HG02763 (cell line): ENCODE measurements at regions not wholly inside any gene's neighbourhood (a gene's known extent, or its start where the extent isn't known, plus 50 kb on each side); places are given as distances from the start of the nearest gene placed in this dataset.
"Not testable (repeated sequence)": the region's sequence is repeated elsewhere in the genome, so short reads cannot be mapped to it uniquely, and the experiment has no call there.

ENCODE experiments used
- ATAC-seq: cut with Tn5 transposase; IDR thresholded peaks from one replicate; pipeline ENCODE4 v1.9.1; 2021; ENCODE audit warnings: mild to moderate bottlenecking, moderate library complexity; ENCODE audit not compliant: unreplicated experiment

DNA sequence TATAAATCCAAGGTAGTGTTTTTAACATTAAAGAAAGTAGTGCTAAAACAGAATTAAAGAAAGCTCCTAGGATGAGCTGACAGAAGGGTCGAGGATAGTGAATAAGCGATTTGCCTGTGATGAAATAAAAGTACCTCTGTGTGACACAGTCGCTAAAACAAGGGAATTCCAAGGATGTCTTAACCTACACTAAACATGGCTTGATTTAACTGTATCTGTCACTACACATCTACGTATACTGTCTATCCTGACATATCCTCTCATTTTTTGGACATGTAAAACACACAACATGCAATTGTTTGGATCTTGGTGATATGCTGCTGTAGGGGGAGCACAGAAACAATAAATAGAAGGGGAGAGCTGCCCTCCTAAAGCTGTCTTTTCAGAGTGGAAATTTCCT lies 580.8 kb upstream of the SLC8A1 start:
- no peak for ATAC-seq

DNA sequence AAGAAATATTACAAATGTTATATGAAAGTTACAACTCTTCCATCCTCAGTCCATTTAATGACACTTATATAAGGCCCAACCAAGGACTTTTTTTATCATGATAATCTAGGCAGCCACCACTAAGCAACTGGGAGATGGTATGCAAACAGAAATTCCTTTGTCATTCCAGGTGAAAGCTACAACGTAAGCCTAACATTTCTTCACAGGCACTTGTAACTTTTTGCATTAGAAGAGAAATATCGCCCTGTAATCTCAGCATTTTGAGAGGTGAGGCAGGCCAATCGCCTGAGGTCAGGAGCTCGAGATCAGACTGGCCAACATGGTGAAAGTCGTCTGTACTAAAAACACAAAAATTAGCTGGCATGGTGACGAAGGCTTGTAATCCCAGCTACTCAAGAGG lies 581.2 kb upstream of the SLC8A1 start:
- no peak for ATAC-seq

- ATAC-seq: no peak
Measured at GRCh38 chr2:41038408-41038807, 586.5 kb upstream of the SLC8A1 start.

- ATAC-seq: not testable (repeated sequence)
Measured at GRCh38 chr2:41039750-41040149, 587.9 kb upstream of the SLC8A1 start.

DNA sequence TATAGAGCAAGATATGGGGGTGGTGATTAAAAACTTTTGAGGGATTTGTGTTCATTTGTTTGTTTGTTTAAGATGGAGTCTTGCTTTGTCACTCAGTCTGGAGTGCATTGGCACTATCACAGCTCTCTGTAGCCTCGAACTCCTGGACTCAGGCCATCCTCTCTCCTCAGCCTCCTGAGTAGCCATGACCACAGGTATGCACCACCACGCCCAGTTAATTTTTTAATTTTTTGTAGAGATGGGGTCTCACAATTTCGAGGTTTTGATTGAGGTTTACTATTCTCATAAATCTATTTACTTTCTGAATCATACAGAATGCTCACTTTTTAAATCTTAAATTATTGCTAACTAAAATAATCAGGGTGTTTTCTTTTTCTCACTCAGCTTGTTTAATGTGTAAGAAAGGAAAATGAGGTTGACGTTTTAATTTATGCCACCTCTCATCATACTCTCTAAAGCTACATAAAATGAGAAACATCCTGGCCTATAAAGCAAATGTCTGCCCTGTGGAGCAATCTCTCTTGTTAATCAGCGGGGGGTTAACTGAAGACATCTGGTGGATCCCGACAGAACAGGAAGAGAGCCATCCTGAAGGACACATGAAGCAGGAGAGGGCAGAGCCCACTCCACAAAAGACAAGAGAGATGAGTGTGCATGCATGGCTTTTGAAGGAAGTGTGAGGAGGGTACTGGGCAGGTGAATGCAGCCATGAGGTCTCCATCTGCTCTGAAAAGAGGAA lies 589.1 kb upstream of the SLC8A1 start:
- no peak for ATAC-seq

GRCh38 chr2:41042343-41042742 lies 590.5 kb upstream of the SLC8A1 start:
- ATAC-seq: no peak

DNA sequence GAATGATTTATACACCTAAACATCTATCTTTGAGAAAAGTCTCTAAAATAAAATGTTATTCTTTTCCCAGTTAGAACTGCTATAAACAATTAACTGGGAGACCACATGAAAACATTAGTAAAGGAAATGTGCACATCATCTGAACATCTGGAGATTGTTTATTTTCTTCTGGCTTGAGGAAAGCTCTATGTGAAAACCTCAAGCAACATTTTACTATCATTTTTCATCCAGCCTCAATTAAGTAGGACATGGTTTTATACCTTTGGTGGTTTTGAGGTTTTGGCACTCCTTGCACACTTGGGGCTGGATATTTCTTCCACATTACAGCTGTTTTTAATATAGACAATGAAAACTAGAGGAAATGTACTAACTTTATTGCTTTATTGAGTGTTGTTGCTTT lies 609.5 kb upstream of the SLC8A1 start:
- no peak for ATAC-seq

- no peak for ATAC-seq
Measured at GRCh38 chr2:41062336-41062735, 610.4 kb upstream of the SLC8A1 start.

- ATAC-seq: no peak
Measured at GRCh38 chr2:41066168-41066567, 614.3 kb upstream of the SLC8A1 start.

DNA sequence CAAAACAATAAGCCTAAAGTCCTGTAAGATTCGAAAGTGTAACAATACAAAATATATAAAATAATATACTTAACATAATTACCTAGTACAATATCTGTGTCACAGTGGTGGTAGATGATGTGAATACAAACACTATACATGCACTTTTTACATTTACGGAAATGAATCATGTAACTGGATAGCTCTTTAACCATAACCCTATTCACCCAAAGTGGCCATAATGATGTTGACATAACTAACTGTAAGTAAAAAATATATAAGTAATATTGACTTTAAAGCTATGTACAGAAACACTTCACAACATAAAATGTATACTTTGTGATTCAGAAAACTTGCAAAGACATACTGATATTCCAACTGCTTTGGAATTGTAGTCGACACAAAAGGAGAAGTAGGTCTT lies 616.9 kb upstream of the SLC8A1 start:
- ATAC-seq: no peak

DNA sequence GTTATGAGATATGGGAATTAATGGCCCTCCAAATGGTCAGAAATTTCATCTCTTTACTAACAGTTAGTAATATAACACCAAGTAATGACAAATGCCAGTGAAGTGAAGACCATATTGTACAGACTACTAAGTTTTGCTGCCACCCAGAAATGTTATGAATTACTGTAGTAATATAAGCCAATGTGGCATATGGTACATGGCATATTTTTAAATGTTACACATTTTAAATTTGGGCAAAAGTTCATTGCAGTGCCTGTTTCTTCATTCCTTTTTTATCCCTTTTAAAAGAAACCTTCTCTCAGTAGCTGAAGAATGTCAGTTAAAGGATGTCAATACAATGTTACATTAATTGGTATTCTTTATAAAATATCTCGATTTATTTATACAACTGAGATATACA lies 626.5 kb upstream of the SLC8A1 start:
- ATAC-seq: no peak

GRCh38 chr2:41079011-41079410 lies 627.1 kb upstream of the SLC8A1 start:
- ATAC-seq: no peak

- ATAC-seq: no peak
Measured at GRCh38 chr2:41084321-41084720, 632.4 kb upstream of the SLC8A1 start.

DNA sequence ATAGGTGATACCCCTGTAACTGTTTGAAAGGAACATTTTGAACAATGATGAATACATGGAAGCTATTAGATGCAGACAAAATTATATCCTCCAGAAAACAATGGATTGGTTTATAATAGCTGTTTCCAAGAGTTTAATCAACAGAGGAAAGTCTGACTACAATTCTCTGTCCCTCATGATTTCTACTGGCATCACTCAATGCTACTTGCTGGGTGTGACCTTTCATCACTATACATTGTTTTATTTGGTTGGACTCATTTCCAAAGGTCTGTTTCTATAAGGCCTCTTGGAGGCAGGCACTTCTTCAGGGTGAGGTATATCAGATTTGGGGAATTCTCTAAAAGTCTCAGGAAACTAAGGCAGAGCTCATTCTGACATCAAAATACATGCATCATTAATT lies 636.1 kb upstream of the SLC8A1 start:
- ATAC-seq: no peak

DNA sequence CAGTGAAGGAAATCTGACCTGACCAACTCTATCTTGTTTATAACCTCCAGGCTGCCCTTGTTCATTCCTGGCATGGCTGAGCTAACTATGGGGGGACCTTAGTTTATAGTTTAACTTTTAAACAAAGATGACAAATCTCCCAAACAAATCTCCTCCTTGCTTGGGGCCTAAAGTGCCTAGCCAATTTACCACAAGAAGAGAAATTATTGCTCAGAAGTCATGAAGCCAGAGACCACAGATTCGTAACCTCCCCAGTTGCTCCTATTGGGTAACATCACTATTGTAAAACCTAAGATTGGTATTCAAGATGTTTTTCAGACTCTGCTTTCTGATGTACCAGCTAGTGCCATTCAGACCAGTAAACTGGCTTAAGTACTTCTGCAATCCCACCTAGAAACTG lies 649.4 kb upstream of the SLC8A1 start:
- no peak for ATAC-seq

DNA sequence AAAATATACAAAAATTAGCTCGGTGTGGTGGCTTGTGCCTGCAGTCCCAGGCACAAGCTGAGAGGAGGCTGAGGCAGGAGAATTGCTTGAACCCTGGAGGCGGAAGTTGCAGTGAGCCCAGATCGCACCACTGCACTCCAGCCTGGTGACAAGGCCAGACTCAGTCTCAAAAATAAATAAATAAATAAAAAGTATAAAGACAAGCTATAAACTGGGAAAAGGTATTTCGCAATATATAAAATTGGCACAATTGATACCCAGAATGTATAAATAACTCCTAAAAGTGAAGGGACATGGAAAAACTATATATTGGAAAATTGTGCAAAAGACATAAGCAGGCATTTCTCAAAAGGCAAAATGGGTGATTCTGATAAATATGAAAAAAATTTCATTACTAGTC lies 657.9 kb upstream of the SLC8A1 start:
- ATAC-seq: no peak

GRCh38 chr2:41111836-41112627 lies 660.1 kb upstream of the SLC8A1 start:
- no peak for ATAC-seq

DNA sequence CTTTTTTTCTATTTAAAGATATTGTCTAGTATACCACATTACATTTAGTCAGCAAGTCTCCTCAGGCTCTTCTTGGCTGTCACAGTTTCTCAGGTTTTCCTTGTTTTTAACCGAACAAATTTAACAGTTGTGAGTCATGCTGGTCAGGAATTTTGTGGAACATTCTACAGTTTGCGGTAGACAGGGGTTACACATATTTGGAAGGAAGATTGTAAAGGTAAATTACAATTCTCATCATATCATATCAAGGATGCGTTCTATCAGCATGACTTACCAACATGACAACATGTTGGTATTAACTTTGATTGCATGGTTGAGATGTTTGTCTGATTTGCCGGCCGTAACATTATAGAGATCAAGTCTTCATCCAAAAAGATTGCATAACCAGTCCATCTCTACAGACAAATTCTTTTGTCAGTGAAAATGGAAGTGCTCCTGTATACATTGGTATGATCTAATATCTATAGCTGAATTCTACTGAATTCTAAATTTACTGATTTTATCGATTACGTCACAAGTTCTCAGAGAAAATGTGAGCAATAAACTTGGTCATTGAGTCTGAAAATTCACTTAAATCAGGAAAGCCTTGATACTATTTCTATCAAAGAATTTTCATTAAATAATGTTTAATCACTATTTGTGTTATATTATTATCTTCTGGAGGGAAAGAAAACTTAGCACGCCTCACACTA lies 664.4 kb upstream of the SLC8A1 start:
- no peak for ATAC-seq

DNA sequence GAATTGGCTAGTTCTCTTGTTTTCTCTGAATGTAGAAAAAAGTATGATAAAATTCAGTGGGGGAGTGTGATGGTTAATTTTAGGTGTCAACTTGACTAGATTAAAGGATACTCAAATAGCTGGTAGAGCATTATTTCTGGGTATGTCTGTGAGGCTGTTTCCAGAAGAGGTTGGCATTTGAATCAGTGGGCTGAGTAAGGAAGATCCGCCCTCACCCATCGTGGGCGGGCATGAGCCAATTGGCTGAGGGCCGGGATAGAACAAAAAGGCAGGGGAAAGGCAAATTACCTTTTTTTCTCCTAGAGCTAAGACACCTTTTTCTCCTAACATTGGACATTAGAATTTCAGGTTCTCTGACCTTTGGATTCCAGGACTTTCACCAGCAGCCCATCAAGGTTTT lies 667.6 kb upstream of the SLC8A1 start:
- no peak for ATAC-seq

DNA sequence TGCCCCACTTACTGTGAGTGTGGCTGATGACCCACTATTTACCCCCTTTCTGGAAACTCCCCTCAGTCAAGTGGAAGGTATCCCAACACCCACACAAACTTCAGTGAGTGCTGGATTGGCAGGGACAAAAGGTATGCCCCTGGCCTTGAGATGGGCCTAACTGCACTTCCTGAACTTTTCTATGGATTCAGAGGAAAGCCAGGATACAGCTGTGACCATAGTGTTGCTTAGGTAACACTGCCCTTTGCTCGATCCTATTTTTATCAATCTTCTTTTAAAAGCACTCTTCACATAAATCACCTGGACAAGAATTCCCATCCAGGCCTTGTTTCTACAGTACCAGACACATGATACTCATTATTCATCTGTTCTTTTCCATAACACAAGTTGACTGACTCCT lies 671.5 kb upstream of the SLC8A1 start:
- ATAC-seq: no peak

DNA sequence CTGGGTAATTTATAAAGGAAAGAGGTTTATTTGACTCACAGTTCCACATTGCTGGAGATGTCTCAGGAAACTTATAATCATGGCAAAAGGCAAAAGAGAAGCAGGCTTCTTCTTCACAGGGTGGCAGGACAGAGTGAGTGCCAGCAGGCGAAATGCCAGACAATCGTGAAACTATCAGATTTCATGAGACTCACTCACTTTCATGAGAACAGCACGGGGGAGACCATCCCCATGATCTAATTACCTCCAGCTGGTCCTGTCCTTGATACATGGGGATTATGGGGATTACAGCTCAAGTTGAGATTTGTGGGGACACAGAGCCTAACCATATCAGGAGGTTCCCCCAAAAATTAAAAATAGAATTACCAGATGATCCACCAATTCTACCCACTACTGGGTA lies 675.5 kb upstream of the SLC8A1 start:
- ATAC-seq: no peak

- no peak for ATAC-seq
Measured at GRCh38 chr2:41129988-41130387, 678.1 kb upstream of the SLC8A1 start.
